Body of pancreas (tissue), 4 donors: ENCODE measurements at regions not wholly inside any gene's neighbourhood (a gene's known extent, or its start where the extent isn't known, plus 50 kb on each side); places are given as distances from the start of the nearest gene placed in this dataset.

Source experiments
- CTCF ChIP-seq, 7 experiments: fragments of 450-650 bp in 4 of 7; fragments of 200-600 bp in 3 of 7; sonication (generic) in 3 of 7; IDR thresholded peaks; one replicate each; pipeline ENCODE4 v1.5.1; 2016 to 2019; ENCODE audit warnings: antibody characterized with exemption in 7 of 7
- POLR2A ChIP-seq, 3 donors: fragments of 450-650 bp; IDR thresholded peaks; one replicate each; pipeline ENCODE4 v1.6.1; 2016; ENCODE audit warnings: antibody characterized with exemption in 3 of 3, mild to moderate bottlenecking in 2 of 3

- TF ChIP-seq CTCF (IDR thresholded peaks at IDR 0.05) (no peak), POLR2A (IDR thresholded peaks at IDR 0.05) (no peak)
Measured at GRCh38 chr15:68880382-68880781, 49.9 kb upstream of the SPESP1 start.
